Retinal pigment epithelial cell (primary cell): ENCODE measurements at regions not wholly inside any gene's neighbourhood (a gene's known extent, or its start where the extent isn't known, plus 50 kb on each side); places are given as distances from the start of the nearest gene placed in this dataset.

Experiments used
- DNase-seq: peaks from one replicate; pipeline ENCODE4 v3.0.0-alpha.2; 2010; ENCODE audit warnings: low read depth
- H3K4me3 ChIP-seq: 2 replicates; pipeline ENCODE4 v1.5.1; 2011; ENCODE audit warnings: mild to moderate bottlenecking, low read length, control low read depth, moderate library complexity
- CTCF ChIP-seq: conservative IDR thresholded peaks from 2 replicates; pipeline ENCODE4 v1.5.1; 2011; ENCODE audit warnings: low read depth, low read length, control low read depth, inconsistent platforms

- no peak for DNase-seq
- H3K4me3 ChIP-seq, result no peak overlapping the region
- no peak for TF ChIP-seq CTCF
Measured at GRCh38 chr11:42171046-42171445, 711.6 kb upstream of the LRRC4C start.

- no peak overlapping the region for H3K4me3 ChIP-seq
- no peak for TF ChIP-seq CTCF
- no peak for DNase-seq
Measured at GRCh38 chr11:42172441-42172840, 713.0 kb upstream of the LRRC4C start.

- DNase-seq, result no peak
- no peak for TF ChIP-seq CTCF
- H3K4me3 ChIP-seq, result no peak overlapping the region
Measured at GRCh38 chr11:42175203-42175602, 715.8 kb upstream of the LRRC4C start.

GRCh38 chr11:42179216-42179615, 719.8 kb upstream of the LRRC4C start:
- TF ChIP-seq CTCF, result no peak
- DNase-seq, result no peak
- no peak overlapping the region for H3K4me3 ChIP-seq

DNA sequence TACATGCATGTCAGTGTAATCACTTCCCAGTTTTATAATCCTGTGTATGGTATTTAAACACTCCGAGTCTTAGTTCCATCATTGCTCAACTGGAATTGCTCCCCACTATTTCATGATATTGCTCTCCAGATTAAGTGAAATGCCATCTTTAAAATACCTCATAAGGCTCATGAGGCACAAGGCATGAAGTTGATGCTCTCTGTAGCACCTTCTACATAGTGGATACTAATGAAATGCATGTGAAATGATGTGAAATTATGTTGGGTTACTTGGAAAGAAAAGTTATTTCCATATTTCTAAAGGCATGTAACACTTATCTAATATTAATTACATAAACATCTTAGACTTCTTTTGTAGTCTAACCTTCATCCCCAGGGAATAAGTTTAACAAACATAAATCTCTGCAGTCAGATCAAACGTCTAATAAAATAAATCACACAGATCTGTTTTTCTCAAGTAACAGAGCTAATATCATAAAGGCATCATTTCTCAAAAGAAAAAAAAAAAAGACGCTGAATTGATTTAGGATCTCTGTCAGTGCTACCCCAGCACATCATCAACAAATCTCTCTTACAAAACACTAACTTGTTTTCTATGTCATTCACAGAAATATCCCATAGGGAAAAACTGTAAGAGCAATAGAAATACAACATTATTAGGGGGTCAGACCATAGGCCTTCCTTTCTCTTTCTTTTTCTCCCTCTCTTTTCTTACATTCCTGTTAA, 736.0 kb upstream of the LRRC4C start:
- no peak overlapping the region for H3K4me3 ChIP-seq
- TF ChIP-seq CTCF, result no peak
- no peak for DNase-seq

GRCh38 chr11:42200311-42200710, 740.9 kb upstream of the LRRC4C start:
- TF ChIP-seq CTCF, result no peak
- DNase-seq, result no peak
- no peak overlapping the region for H3K4me3 ChIP-seq

DNA sequence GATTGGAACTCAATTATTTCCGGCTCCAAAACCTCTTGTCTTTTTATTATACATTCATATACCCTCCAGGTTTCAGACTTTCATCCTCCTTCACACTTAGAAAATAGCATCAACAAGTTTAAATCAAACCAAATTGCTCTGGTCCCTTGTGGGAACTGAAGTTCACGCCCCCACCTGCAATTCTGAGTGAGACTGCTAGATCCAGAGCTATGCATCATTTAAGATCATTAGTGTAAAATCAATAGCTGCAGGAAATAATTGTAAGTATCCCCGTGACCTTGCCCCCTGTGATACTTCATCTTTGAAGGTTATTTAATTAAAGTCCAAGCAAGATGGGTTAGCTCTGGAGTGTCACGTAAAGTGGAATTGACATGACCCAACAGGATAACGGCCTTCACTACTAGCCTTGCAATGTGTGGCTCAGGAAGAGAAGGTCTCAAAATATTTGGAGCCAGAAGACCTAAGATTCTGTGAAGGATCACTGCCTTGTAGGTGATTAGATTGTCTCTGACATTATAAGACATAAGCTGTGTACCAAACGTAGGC, 742.2 kb upstream of the LRRC4C start:
- no peak for DNase-seq
- H3K4me3 ChIP-seq, result no peak overlapping the region
- no peak for TF ChIP-seq CTCF
